Globus pallidus (tissue), 1 donor: ENCODE measurements at regions not wholly inside any gene's neighbourhood (a gene's known extent, or its start where the extent isn't known, plus 50 kb on each side); places are given as distances from the start of the nearest gene placed in this dataset.

ENCODE experiments used
- DNase-seq: peaks from one replicate; pipeline ENCODE4 v3.0.0-alpha.2; 2015; ENCODE audit warnings: low spot score

GRCh38 chr1:221849110-221849509 is 107.2 kb upstream of the DUSP10 start:
- no peak for DNase-seq

- DNase-seq, result no peak
Observed at GRCh38 chr1:221847676-221848075, 105.8 kb upstream of the DUSP10 start.

GRCh38 chr1:221845650-221846371 is 103.9 kb upstream of the DUSP10 start:
- DNase-seq, result no peak

- DNase-seq, result no peak
Observed at GRCh38 chr1:221841983-221842335, 100.1 kb upstream of the DUSP10 start.

- DNase-seq, result no peak
Observed at GRCh38 chr1:221841251-221841982, 99.5 kb upstream of the DUSP10 start.

- DNase-seq, result no peak
Observed at GRCh38 chr1:221840511-221841243, 98.8 kb upstream of the DUSP10 start.

GRCh38 chr1:221839782-221840395 is 98.0 kb upstream of the DUSP10 start:
- DNase-seq, result no peak

- DNase-seq, result no peak
Observed at GRCh38 chr1:221839321-221839720, 97.4 kb upstream of the DUSP10 start.

- no peak for DNase-seq
Observed at GRCh38 chr1:221837896-221838295, 96.0 kb upstream of the DUSP10 start.

- no peak for DNase-seq
Observed at GRCh38 chr1:221834698-221835513, 93.0 kb upstream of the DUSP10 start.

GRCh38 chr1:221832617-221833016 is 90.7 kb upstream of the DUSP10 start:
- DNase-seq, result no peak

GRCh38 chr1:221832151-221832550 is 90.3 kb upstream of the DUSP10 start:
- no peak for DNase-seq

GRCh38 chr1:221829327-221830015 is 87.6 kb upstream of the DUSP10 start:
- no peak for DNase-seq

- no peak for DNase-seq
Observed at GRCh38 chr1:221827307-221827642, 85.4 kb upstream of the DUSP10 start.

GRCh38 chr1:221824909-221825308 is 83.0 kb upstream of the DUSP10 start:
- no peak for DNase-seq

- DNase-seq, result no peak
Observed at GRCh38 chr1:221824025-221824424, 82.1 kb upstream of the DUSP10 start.

GRCh38 chr1:221823561-221823960 is 81.7 kb upstream of the DUSP10 start:
- no peak for DNase-seq

- no peak for DNase-seq
Observed at GRCh38 chr1:221823149-221823548, 81.3 kb upstream of the DUSP10 start.

- DNase-seq, result peak; percentile 17
Observed at GRCh38 chr1:221822591-221822990, 80.7 kb upstream of the DUSP10 start.

GRCh38 chr1:221816899-221817298 is 75.0 kb upstream of the DUSP10 start:
- no peak for DNase-seq

GRCh38 chr1:221815660-221816059 is 73.8 kb upstream of the DUSP10 start:
- no peak for DNase-seq
